Left lung (tissue), 4 donors: ENCODE measurements at regions not wholly inside any gene's neighbourhood (a gene's known extent, or its start where the extent isn't known, plus 50 kb on each side); places are given as distances from the start of the nearest gene placed in this dataset.
"Not testable (repeated sequence)": the region's sequence is repeated elsewhere in the genome, so short reads cannot be mapped to it uniquely, and the experiment has no call there.

ENCODE experiments used
- ATAC-seq: fragments of 200-7000 bp; cut with Tn5 transposase; one replicate; pipeline ENCODE4 v1.9.1; 2020; ENCODE audit warnings: moderate library complexity
- DNase-seq, 4 donors: peaks; one replicate each; pipeline ENCODE4 v3.0.0-alpha.2; 2013 to 2020
- H3K27ac ChIP-seq, 2 donors: fragments of 200-600 bp; sonication (generic) in 1 of 2; one replicate each; pipeline versions ENCODE4 v1.5.0 to v1.8.0; 2020 to 2021
- H3K27me3 ChIP-seq, 2 donors: fragments of 200-600 bp; sonication (generic) in 1 of 2; one replicate each; pipeline versions ENCODE4 v1.5.0 to v1.8.0; 2020 to 2021
- H3K36me3 ChIP-seq, 2 donors: fragments of 200-600 bp; sonication (generic) in 1 of 2; one replicate each; pipeline versions ENCODE4 v1.5.0 to v1.8.0; 2020 to 2021
- H3K4me1 ChIP-seq, 2 donors: fragments of 200-600 bp; one replicate each; pipeline ENCODE4 v1.8.0; 2021
- H3K4me3 ChIP-seq, 2 donors: fragments of 200-600 bp; sonication (generic) in 1 of 2; one replicate each; pipeline versions ENCODE4 v1.5.0 to v1.8.0; 2020 to 2021; ENCODE audit warnings: mild to moderate bottlenecking in 1 of 2
- H3K9me3 ChIP-seq, 2 donors: fragments of 200-600 bp; sonication (generic) in 1 of 2; one replicate each; pipeline versions ENCODE4 v1.5.0 to v1.8.0; 2020 to 2021
- CTCF ChIP-seq, 2 donors: fragments of 200-600 bp; sonication (generic) in 1 of 2; IDR thresholded peaks; one replicate each; pipeline versions ENCODE4 v1.5.0 to v1.8.0; 2021; ENCODE audit warnings: antibody characterized with exemption in 2 of 2
- intact Hi-C, 2 donors: fragments of 100-400 bp; cut with DNase I; formaldehyde crosslinking; loops; one replicate each; pipeline versions ENCODE4 v1.11.2 to v1.14.2; 2022
- donor health status: DM: no; HTN: yes; CAD: no.
- donor health status: DM: no; HTN: no; CAD: no.

GRCh38 chr2:33706410-33706809 is 107.3 kb upstream of the FAM98A start:
- Histone ChIP-seq H3K27me3 (no peaks in the 10 kb centered on the region), H3K9me3 (no peaks in the 10 kb centered on the region), H3K36me3 (no peaks in the 10 kb centered on the region), H3K27ac (no peak overlapping the region), H3K4me3 (no peak overlapping the region), H3K4me1 (no peaks in the 10 kb centered on the region)
- ATAC-seq = no peak
- intact Hi-C loops = no loop called here
- TF ChIP-seq CTCF (IDR thresholded peaks at IDR 0.05) = no peak
- DNase-seq = no peak

GRCh38 chr2:33704406-33704855 is 105.3 kb upstream of the FAM98A start:
- TF ChIP-seq CTCF (IDR thresholded peaks at IDR 0.05) = no peak
- Histone ChIP-seq H3K4me3 (no peak overlapping the region), H3K27ac (no peak overlapping the region), H3K36me3 (no peaks in the 10 kb centered on the region), H3K27me3 (no peaks in the 10 kb centered on the region), H3K4me1 (no peaks in the 10 kb centered on the region), H3K9me3 (no peaks in the 10 kb centered on the region)
- DNase-seq (no peak), ATAC-seq (no peak)
- intact Hi-C loops = no loop called here

GRCh38 chr2:33696234-33696633 is 97.1 kb upstream of the FAM98A start:
- no peak for ATAC-seq
- H3K27me3 ChIP-seq = no peaks in the 10 kb centered on the region
- intact Hi-C loops = no loop called here
- no peak for TF ChIP-seq CTCF (IDR thresholded peaks at IDR 0.05)
- H3K4me3 ChIP-seq = no peak overlapping the region
- H3K36me3 ChIP-seq = no peaks in the 10 kb centered on the region
- H3K4me1 ChIP-seq = no peaks in the 10 kb centered on the region
- H3K27ac ChIP-seq = no peak overlapping the region
- DNase-seq = no peak
- H3K9me3 ChIP-seq = peaks cover 0 to 3% of the 10 kb centered on the region in 2 donors

- intact Hi-C loops = no loop called here
These were observed 95.8 kb upstream of the FAM98A start for GRCh38 chr2:33694904-33695303.

GRCh38 chr2:33690686-33691085 is 91.6 kb upstream of the FAM98A start:
- H3K4me3 ChIP-seq, H3K27ac ChIP-seq, H3K4me1 ChIP-seq, H3K27me3 ChIP-seq, H3K36me3 ChIP-seq, intact Hi-C loops, DNase-seq, ATAC-seq: not testable (repeated sequence)
- H3K9me3 ChIP-seq = peaks cover 0 to 37% of the 10 kb centered on the region in 2 donors

More at GRCh38 chr2:33694904-33695303, 95.8 kb upstream of the FAM98A start:
- Histone ChIP-seq H3K4me3 (no peak overlapping the region), H3K27me3 (no peaks in the 10 kb centered on the region), H3K4me1 (no peaks in the 10 kb centered on the region), H3K9me3 (peaks cover 0 to 13% of the 10 kb centered on the region in 2 donors), H3K36me3 (no peaks in the 10 kb centered on the region), H3K27ac (no peak overlapping the region)
- no peak for TF ChIP-seq CTCF (IDR thresholded peaks at IDR 0.05)
- ATAC-seq (no peak), DNase-seq (no peak)

GRCh38 chr2:33681364-33681757 is 82.3 kb upstream of the FAM98A start:
- no peak overlapping the region for H3K27ac ChIP-seq
- TF ChIP-seq CTCF (IDR thresholded peaks at IDR 0.05) = peak in 1 of 2 donors; percentile 27

More at GRCh38 chr2:33681364-33681757, 82.3 kb upstream of the FAM98A start:
- H3K4me3 ChIP-seq = no peak overlapping the region
- H3K4me1 ChIP-seq = no peaks in the 10 kb centered on the region
- no peaks in the 10 kb centered on the region for H3K36me3 ChIP-seq
- H3K27me3 ChIP-seq = no peaks in the 10 kb centered on the region
- no peaks in the 10 kb centered on the region for H3K9me3 ChIP-seq
- peak; percentile 50 for ATAC-seq
- peak in 1 of 4 donors; percentile 37 for DNase-seq
- intact Hi-C loops = no loop called here
